22Rv1 (cell line): ENCODE measurements at regions not wholly inside any gene's neighbourhood (a gene's known extent, or its start where the extent isn't known, plus 50 kb on each side); places are given as distances from the start of the nearest gene placed in this dataset.

Source experiments
- ZFX ChIP-seq: fragments of 450-650 bp; IDR thresholded peaks from 2 replicates; pipeline ENCODE4 v1.6.1; 2017; ENCODE audit warnings: antibody characterized with exemption, borderline replicate concordance
- TF ChIP-seq, protein P1 (sequence below): fragments of 450-650 bp; IDR thresholded peaks from 2 replicates; pipeline ENCODE4 v1.5.1; 2017; ENCODE audit warnings: mild to moderate bottlenecking

DNA sequence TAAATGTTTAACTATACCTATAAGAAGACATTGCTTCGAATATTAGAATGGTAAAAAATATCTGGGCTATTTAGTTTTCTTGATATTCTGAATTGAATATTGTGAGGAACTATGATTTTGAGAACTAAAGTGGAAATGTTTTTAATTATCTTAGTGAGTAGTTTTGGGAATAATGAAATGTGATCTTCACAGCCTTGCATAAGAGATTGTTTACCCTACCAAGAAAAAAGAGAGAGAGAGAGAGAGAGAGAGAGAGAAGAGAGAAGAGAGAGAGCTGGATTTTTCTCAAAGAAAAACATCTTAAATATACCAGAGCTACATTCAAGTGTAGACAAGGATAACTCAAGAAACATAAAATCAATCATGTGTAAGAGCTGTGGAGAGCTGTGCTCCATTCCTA, 148.7 kb upstream of the MAD2L1 start:
- TF ChIP-seq, protein P1, sequence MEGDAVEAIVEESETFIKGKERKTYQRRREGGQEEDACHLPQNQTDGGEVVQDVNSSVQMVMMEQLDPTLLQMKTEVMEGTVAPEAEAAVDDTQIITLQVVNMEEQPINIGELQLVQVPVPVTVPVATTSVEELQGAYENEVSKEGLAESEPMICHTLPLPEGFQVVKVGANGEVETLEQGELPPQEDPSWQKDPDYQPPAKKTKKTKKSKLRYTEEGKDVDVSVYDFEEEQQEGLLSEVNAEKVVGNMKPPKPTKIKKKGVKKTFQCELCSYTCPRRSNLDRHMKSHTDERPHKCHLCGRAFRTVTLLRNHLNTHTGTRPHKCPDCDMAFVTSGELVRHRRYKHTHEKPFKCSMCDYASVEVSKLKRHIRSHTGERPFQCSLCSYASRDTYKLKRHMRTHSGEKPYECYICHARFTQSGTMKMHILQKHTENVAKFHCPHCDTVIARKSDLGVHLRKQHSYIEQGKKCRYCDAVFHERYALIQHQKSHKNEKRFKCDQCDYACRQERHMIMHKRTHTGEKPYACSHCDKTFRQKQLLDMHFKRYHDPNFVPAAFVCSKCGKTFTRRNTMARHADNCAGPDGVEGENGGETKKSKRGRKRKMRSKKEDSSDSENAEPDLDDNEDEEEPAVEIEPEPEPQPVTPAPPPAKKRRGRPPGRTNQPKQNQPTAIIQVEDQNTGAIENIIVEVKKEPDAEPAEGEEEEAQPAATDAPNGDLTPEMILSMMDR, result no peak
- no peak for TF ChIP-seq ZFX
